Neural progenitor cell (in vitro differentiated cells): ENCODE measurements at regions not wholly inside any gene's neighbourhood (a gene's known extent, or its start where the extent isn't known, plus 50 kb on each side); places are given as distances from the start of the nearest gene placed in this dataset.

ENCODE experiments used
- CTCF ChIP-seq: fragments of 200-600 bp; sonication (generic); IDR thresholded peaks from 2 replicates; pipeline ENCODE4 v1.5.1; 2017; ENCODE audit warnings: antibody characterized with exemption, mild to moderate bottlenecking
- EZH2phosphoT487 ChIP-seq: fragments of 200-600 bp; sonication (generic); IDR thresholded peaks from 2 replicates; pipeline ENCODE4 v1.6.1; 2017; ENCODE audit warnings: antibody characterized with exemption

DNA sequence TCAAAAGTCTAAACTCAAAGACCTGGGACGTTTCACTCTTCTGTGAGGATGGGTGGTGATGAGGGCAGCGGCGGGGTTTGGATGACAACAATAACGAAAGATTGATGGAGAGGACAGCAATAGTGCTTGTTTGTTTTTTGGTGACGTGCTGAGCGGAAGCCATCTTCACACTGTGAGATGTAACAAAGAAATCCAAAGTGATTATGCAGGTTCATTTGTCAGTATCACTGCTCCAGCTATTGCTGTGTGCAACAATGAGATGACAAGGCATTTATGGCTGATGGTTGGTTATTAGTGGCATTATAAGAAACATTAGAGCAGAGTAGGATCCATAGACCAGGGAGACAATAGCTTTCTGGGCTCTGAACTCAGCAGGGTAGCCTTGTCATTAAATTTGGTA is 306.7 kb downstream of the RNF144B start:
- TF ChIP-seq CTCF = no peak
- TF ChIP-seq EZH2phosphoT487 = no peak
